GM12878 (cell line): ENCODE measurements at regions not wholly inside any gene's neighbourhood (a gene's known extent, or its start where the extent isn't known, plus 50 kb on each side); places are given as distances from the start of the nearest gene placed in this dataset.

Experiments used
- ATAC-seq: fragments of 200-7000 bp; cut with Tn5 transposase; 3 replicates; pipeline ENCODE4 v1.9.1; 2020; ENCODE audit warnings: mild to moderate bottlenecking, moderate library complexity
- BruUV-seq: library from RNA; stranded (reverse); fragments of 400-500 nt; replicated peaks from 2 replicates; lab custom pipeline; 2021; lab: Mats Ljungman, UMichigan
- CTCF ChIA-PET: fragments of 300-600 bp; sonication (Branson Sonifier 250); formaldehyde crosslinking; extraction: SDS; loops from one replicate; lab custom pipeline; 2021; ENCODE audit warnings: inconsistent platforms; lab: Yijun Ruan, JAX
- POLR2A ChIA-PET: fragments of 350-600 bp; formaldehyde crosslinking; extraction: SDS; loops from one replicate; lab custom pipeline; 2021; ENCODE audit warnings: inconsistent platforms; lab: Charles Lee
- RAD21 ChIA-PET: fragments of 300-600 bp; sonication (Branson Sonifier 250); formaldehyde crosslinking; loops from one replicate; lab custom pipeline; 2023; ENCODE audit warnings: antibody characterized with exemption; ENCODE audit not compliant: unreplicated experiment; lab: Charles Lee
- SMC1A ChIA-PET: fragments of 300-600 bp; sonication (Branson Sonifier 250); formaldehyde crosslinking; loops from one replicate; lab custom pipeline; 2023; ENCODE audit not compliant: unreplicated experiment, uncharacterized antibody; lab: Charles Lee
- DNase-seq: peaks from one replicate; pipeline ENCODE4 v3.0.0-alpha.2; 2011; ENCODE audit warnings: low read depth, low spot score
- FAIRE-seq: peaks from 3 replicates; lab custom pipeline; 2011; peaks lifted over from hg19 to GRCh38; lab: Jason Lieb, UNC
- H2AFZ ChIP-seq: 2 replicates; pipeline ENCODE4 v1.6.0; 2011; ENCODE audit warnings: low read depth, low read length, control low read depth; ENCODE audit not compliant: control insufficient read depth
- H3K27ac ChIP-seq: 2 replicates; pipeline ENCODE4 v1.5.1; 2011; ENCODE audit warnings: control low read depth; ENCODE audit not compliant: control insufficient read depth, insufficient read depth
- H3K27me3 ChIP-seq, 2 experiments: replicated peaks in 1 of 2; 2 replicates each; pipeline versions ENCODE4 v1.6.0 to v1.6.1; 2011; ENCODE audit warnings: low read length in 1 of 2; ENCODE audit not compliant: control insufficient read depth in 2 of 2, insufficient read depth in 2 of 2
- H3K36me3 ChIP-seq, 2 experiments: 2 replicates each; pipeline ENCODE4 v1.5.1; 2011; ENCODE audit warnings: low read length in 1 of 2; ENCODE audit not compliant: control insufficient read depth in 2 of 2, insufficient read depth in 2 of 2
- H3K4me1 ChIP-seq: 2 replicates; pipeline ENCODE4 v1.6.1; 2011; ENCODE audit warnings: mild to moderate bottlenecking, low read length, moderate library complexity, mixed read lengths; ENCODE audit not compliant: control insufficient read depth, insufficient read depth
- H3K4me2 ChIP-seq: 2 replicates; pipeline ENCODE4 v1.6.0; 2011; ENCODE audit warnings: control low read depth; ENCODE audit not compliant: control insufficient read depth, insufficient read depth
- H3K4me3 ChIP-seq: fragments of 200-600 bp; sonication (generic); 2 replicates; pipeline ENCODE4 v1.5.1; 2016
- H3K79me2 ChIP-seq: 2 replicates; pipeline ENCODE4 v1.6.0; 2011; ENCODE audit warnings: low read length; ENCODE audit not compliant: control insufficient read depth, insufficient read depth
- H3K9ac ChIP-seq: 2 replicates; pipeline ENCODE4 v1.8.0; 2011; ENCODE audit warnings: low read length, control low read depth, mixed read lengths; ENCODE audit not compliant: control insufficient read depth, insufficient read depth
- H3K9me3 ChIP-seq: replicated peaks from 3 replicates; pipeline ENCODE4 v1.5.1; 2011; ENCODE audit warnings: mild to moderate bottlenecking, low read length; ENCODE audit not compliant: control insufficient read depth, insufficient read depth
- H4K20me1 ChIP-seq: 2 replicates; pipeline ENCODE4 v1.6.0; 2011; ENCODE audit not compliant: control insufficient read depth, insufficient read depth
- HCFC1 ChIP-seq: fragments of 150-350 bp; IDR thresholded peaks from 2 replicates; pipeline ENCODE4 v1.6.1; 2014; ENCODE audit warnings: low read length
- IRF5 ChIP-seq: fragments of 450-650 bp; IDR thresholded peaks from 2 replicates; pipeline ENCODE4 v1.6.1; 2017; ENCODE audit warnings: borderline replicate concordance
- NR2F1 ChIP-seq: fragments of 450-650 bp; conservative IDR thresholded peaks from 2 replicates; pipeline ENCODE4 v1.6.1; 2017; ENCODE audit warnings: mild to moderate bottlenecking
- SMARCA5 ChIP-seq: fragments of 450-650 bp; IDR thresholded peaks from 2 replicates; pipeline ENCODE4 v1.6.1; 2017; ENCODE audit warnings: mild to moderate bottlenecking
- ZNF217 ChIP-seq: fragments of 450-650 bp; IDR thresholded peaks from 2 replicates; pipeline ENCODE4 v1.6.1; 2017; ENCODE audit warnings: antibody characterized with exemption, mild to moderate bottlenecking
- WGBS: methylation state at CpG from one replicate; pipeline ENCODE4 v1.1.6; 2016; ENCODE audit warnings: low lambda C conversion rate; ENCODE audit not compliant: insufficient replicate concordance, insufficient coverage; ENCODE audit errors: missing lambda C conversion rate; 5-methylcytosine and 5-hydroxymethylcytosine counted together
- in situ Hi-C: fragments of 300-500 bp; cut with MboI; formaldehyde crosslinking; loops from 9 replicates; pipeline ENCODE4 v1.14.3; 2018; ENCODE audit warnings: mixed read lengths
- intact Hi-C: fragments of 100-400 bp; cut with micrococcal nuclease; formaldehyde crosslinking; loops from one replicate; pipeline ENCODE4 v1.14.2; 2022; ENCODE audit not compliant: unreplicated experiment

- no peak for TF ChIP-seq IRF5
- no peak for TF ChIP-seq HCFC1
- TF ChIP-seq SMARCA5, result no peak
- no peak for TF ChIP-seq NR2F1
These were observed 266.2 kb upstream of the IGF1R start (continued) for GRCh38 chr15:98382139-98382538.

- no peak for TF ChIP-seq ZNF217
- no peaks in the 10 kb centered on the region for H3K9me3 ChIP-seq
- H3K4me3 ChIP-seq, result no peak overlapping the region
- ChIA-PET RAD21 (no interaction called here), POLR2A (no interaction called here), CTCF (no interaction called here), SMC1A (no interaction called here)
- H2AFZ ChIP-seq, result no peak overlapping the region
- in situ Hi-C loops, result no loop called here
- H3K9ac ChIP-seq, result no peak overlapping the region
- H3K36me3 ChIP-seq, result no peaks in the 10 kb centered on the region
- intact Hi-C loops, result no loop called here
- H4K20me1 ChIP-seq, result no peaks in the 10 kb centered on the region
- ATAC-seq (no peak), DNase-seq (no peak), FAIRE-seq (no peak)
- no peak overlapping the region for H3K27ac ChIP-seq
- H3K4me1 ChIP-seq, result no peaks in the 10 kb centered on the region
- no peaks in the 10 kb centered on the region for H3K79me2 ChIP-seq
- no peaks in the 10 kb centered on the region for H3K27me3 ChIP-seq
- WGBS, result 50% methylated on average over 2 of the region's 2 CpGs
- no TSS peak for BruUV-seq
- no peak overlapping the region for H3K4me2 ChIP-seq
These were observed 264.8 kb upstream of the IGF1R start for GRCh38 chr15:98383571-98383970.
